H1 (cell line): ENCODE measurements at regions not wholly inside any gene's neighbourhood (a gene's known extent, or its start where the extent isn't known, plus 50 kb on each side); places are given as distances from the start of the nearest gene placed in this dataset.

Experiments
- CTCF ChIA-PET: fragments of 300-600 bp; sonication (Branson Sonifier 250); formaldehyde crosslinking; loops from one replicate; lab custom pipeline; 2021; ENCODE audit not compliant: partially characterized antibody; lab: Charles Lee
- POLR2A ChIA-PET: fragments of 300-600 bp; sonication (Branson Sonifier 250); formaldehyde crosslinking; loops from one replicate; lab custom pipeline; 2021; ENCODE audit warnings: inconsistent platforms; ENCODE audit not compliant: partially characterized antibody; lab: Charles Lee
- DNase-seq, 2 experiments: peaks; one replicate each; pipeline versions ENCODE4 v3.0.0 to v3.0.0-alpha.2; 2010 to 2022; ENCODE audit warnings: low spot score in 2 of 2, low read depth in 1 of 2, mixed read lengths in 1 of 2
- FAIRE-seq: peaks from 2 replicates; lab custom pipeline; 2011; peaks lifted over from hg19 to GRCh38; lab: Jason Lieb, UNC
- H2AFZ ChIP-seq: 2 replicates; pipeline ENCODE4 v1.8.1; 2012; ENCODE audit warnings: low read length, inconsistent platforms
- H2AK5ac ChIP-seq: 2 replicates; pipeline ENCODE4 v1.6.1; 2013; ENCODE audit warnings: low read depth, low read length
- H2BK120ac ChIP-seq: replicated peaks from 2 replicates; pipeline ENCODE3; 2013; ENCODE audit warnings: low read depth, low read length, inconsistent platforms
- H2BK12ac ChIP-seq: 2 replicates; pipeline ENCODE4 v1.6.1; 2013; ENCODE audit warnings: low read depth, low read length
- H2BK15ac ChIP-seq: 2 replicates; pipeline ENCODE4 v1.6.1; 2013; ENCODE audit warnings: low read length
- H2BK20ac ChIP-seq: 2 replicates; pipeline ENCODE4 v1.6.1; 2013; ENCODE audit warnings: low read length
- H2BK5ac ChIP-seq: 2 replicates; pipeline ENCODE4 v1.6.1; 2013; ENCODE audit warnings: low read depth, low read length
- H3K14ac ChIP-seq: 2 replicates; pipeline ENCODE4 v1.6.1; 2013; ENCODE audit warnings: inconsistent platforms; ENCODE audit not compliant: insufficient read length
- H3K18ac ChIP-seq: 2 replicates; pipeline ENCODE4 v1.6.1; 2013; ENCODE audit warnings: low read length; ENCODE audit errors: extremely low read depth
- H3K23ac ChIP-seq: 2 replicates; pipeline ENCODE4 v1.6.1; 2013; ENCODE audit warnings: inconsistent platforms; ENCODE audit not compliant: insufficient read length
- H3K23me2 ChIP-seq: 2 replicates; pipeline ENCODE4 v1.6.1; 2013; ENCODE audit warnings: low read depth, low read length
- H3K27ac ChIP-seq: 2 replicates; pipeline ENCODE4 v1.6.1; 2011; ENCODE audit warnings: low read depth, low read length, inconsistent platforms
- H3K27me3 ChIP-seq, 4 experiments: replicated peaks in 1 of 4; 1 replicate in 1 of 4; 2 replicates in 3 of 4; pipeline versions ENCODE4 v1.6.1 to v1.8.1; 2011 to 2013; ENCODE audit warnings: low read length in 3 of 4, mild to moderate bottlenecking in 3 of 4, inconsistent platforms in 2 of 4, mixed read lengths in 2 of 4, moderate library complexity in 1 of 4; ENCODE audit not compliant: control insufficient read depth in 3 of 4, insufficient read depth in 3 of 4; ENCODE audit errors: extremely low read depth in 1 of 4
- H3K36me3 ChIP-seq, 4 experiments: 2 replicates each; pipeline versions ENCODE4 v1.6.1 to v1.8.1; 2011 to 2013; ENCODE audit warnings: mild to moderate bottlenecking in 4 of 4, low read length in 3 of 4, moderate library complexity in 2 of 4, control low read depth in 1 of 4, inconsistent platforms in 1 of 4; ENCODE audit not compliant: insufficient read depth in 4 of 4, control insufficient read depth in 2 of 4
- H3K4ac ChIP-seq: replicated peaks from 2 replicates; pipeline ENCODE3; 2013; ENCODE audit warnings: low read length, low read depth, mixed read lengths, inconsistent platforms; ENCODE audit not compliant: insufficient read length
- H3K4me1 ChIP-seq, 4 experiments: replicated peaks in 1 of 4; 1 replicate in 1 of 4; 2 replicates in 3 of 4; pipeline versions ENCODE4 v1.6.1 to v1.8.1; 2011 to 2013; ENCODE audit warnings: low read length in 3 of 4, inconsistent platforms in 2 of 4, mixed read lengths in 1 of 4; ENCODE audit not compliant: insufficient read depth in 4 of 4, control insufficient read depth in 3 of 4
- H3K4me2 ChIP-seq, 2 experiments: 2 replicates each; pipeline versions ENCODE4 v1.6.1 to v1.8.1; 2011 to 2013; ENCODE audit warnings: low read depth in 2 of 2, low read length in 2 of 2, control low read depth in 1 of 2, inconsistent platforms in 1 of 2, mild to moderate bottlenecking in 1 of 2; ENCODE audit not compliant: insufficient read depth in 1 of 2
- H3K4me3 ChIP-seq, 4 experiments: fragments of 200-600, 300-600 bp in 1 of 4; sonication (generic), shearing (Covaris generic), sonication (Bioruptor Twin) in 1 of 4; 2 replicates each; pipeline versions ENCODE4 v1.5.1 to v1.8.1; 2011 to 2016; ENCODE audit warnings: low read length in 4 of 4, low read depth in 3 of 4, control low read depth in 2 of 4, inconsistent platforms in 2 of 4, mild to moderate bottlenecking in 2 of 4, mixed read lengths in 1 of 4, moderate library complexity in 1 of 4; ENCODE audit not compliant: insufficient read depth in 2 of 4; ENCODE audit errors: extremely low read depth in 1 of 4
- H3K56ac ChIP-seq: replicated peaks from 2 replicates; pipeline ENCODE3; 2013; ENCODE audit warnings: low read depth, mild to moderate bottlenecking, mixed read lengths, low read length, inconsistent platforms; ENCODE audit not compliant: insufficient read length
- H3K79me1 ChIP-seq: 2 replicates; pipeline ENCODE4 v1.6.1; 2013; ENCODE audit warnings: low read depth, low read length, control low read depth
- H3K79me2 ChIP-seq, 2 experiments: 2 replicates each; pipeline versions ENCODE4 v1.6.1 to v1.8.1; 2012 to 2013; ENCODE audit warnings: low read length in 2 of 2, mild to moderate bottlenecking in 2 of 2, inconsistent platforms in 1 of 2; ENCODE audit not compliant: insufficient read depth in 2 of 2, control insufficient read depth in 1 of 2
- H3K9ac ChIP-seq, 4 experiments: replicated peaks in 1 of 4; 1 replicate in 1 of 4; 2 replicates in 3 of 4; pipeline versions ENCODE4 v1.6.1 to v1.8.1; 2011 to 2013; ENCODE audit warnings: low read depth in 3 of 4, low read length in 3 of 4, control low read depth in 2 of 4, mild to moderate bottlenecking in 2 of 4, moderate library complexity in 2 of 4, inconsistent platforms in 1 of 4; ENCODE audit errors: extremely low read depth in 1 of 4
- H3K9me3 ChIP-seq, 2 experiments: 2 replicates each; pipeline versions ENCODE4 v1.6.1 to v1.8.1; 2012 to 2013; ENCODE audit warnings: mild to moderate bottlenecking in 2 of 2, moderate library complexity in 2 of 2, control low read depth in 1 of 2, inconsistent platforms in 1 of 2, low read depth in 1 of 2, low read length in 1 of 2, mixed read lengths in 1 of 2; ENCODE audit not compliant: insufficient read depth in 2 of 2
- H4K20me1 ChIP-seq, 2 experiments: replicated peaks in 1 of 2; 2 replicates each; pipeline versions ENCODE3 to v1.8.1; 2011 to 2013; ENCODE audit warnings: inconsistent platforms in 2 of 2, low read length in 2 of 2, mild to moderate bottlenecking in 1 of 2; ENCODE audit not compliant: insufficient read depth in 2 of 2, control insufficient read depth in 1 of 2
- H4K5ac ChIP-seq: 2 replicates; pipeline ENCODE4 v1.6.1; 2013; ENCODE audit warnings: low read length, low read depth, mixed read lengths, inconsistent platforms; ENCODE audit not compliant: insufficient read length
- H4K8ac ChIP-seq: 2 replicates; pipeline ENCODE4 v1.8.0; 2013; ENCODE audit warnings: mild to moderate bottlenecking, moderate library complexity, low read length, inconsistent platforms; ENCODE audit not compliant: insufficient read depth; ENCODE audit errors: extremely low read depth
- H4K91ac ChIP-seq: replicated peaks from 2 replicates; pipeline ENCODE3; 2013; ENCODE audit warnings: low read length, mixed read lengths, inconsistent platforms; ENCODE audit not compliant: insufficient read length
- BACH1 ChIP-seq: IDR thresholded peaks from 2 replicates; pipeline ENCODE4 v1.6.1; 2012; ENCODE audit warnings: low read length, improper control_type of control experiment
- EP300 ChIP-seq, 2 experiments: IDR thresholded peaks; 1 replicate in 1 of 2; 2 replicates in 1 of 2; pipeline ENCODE4 v1.6.1; 2011 to 2012; ENCODE audit warnings: low read depth in 2 of 2, low read length in 2 of 2, mild to moderate bottlenecking in 2 of 2, borderline replicate concordance in 1 of 2, inconsistent platforms in 1 of 2, moderate library complexity in 1 of 2
- JUND ChIP-seq: IDR thresholded peaks from 2 replicates; pipeline ENCODE4 v1.6.1; 2011; ENCODE audit warnings: mild to moderate bottlenecking, improper control_type of control experiment, low read length
- KDM1A ChIP-seq: fragments of 200-600, 300-600 bp; sonication (generic); IDR thresholded peaks from 2 replicates; pipeline ENCODE4 v1.7.1; 2016; ENCODE audit warnings: mild to moderate bottlenecking, low read length, borderline replicate concordance
- KDM5A ChIP-seq: fragments of 200-600 bp; IDR thresholded peaks from 2 replicates; pipeline ENCODE4 v1.7.1; 2012; ENCODE audit warnings: mild to moderate bottlenecking, low read length, inconsistent platforms, mixed read lengths
- MAX ChIP-seq: IDR thresholded peaks from 2 replicates; pipeline ENCODE4 v1.6.1; 2012; ENCODE audit warnings: inconsistent platforms
- NRF1 ChIP-seq: IDR thresholded peaks from 2 replicates; pipeline ENCODE4 v1.6.1; 2011; ENCODE audit warnings: mild to moderate bottlenecking, low read depth, low read length, improper control_type of control experiment
- PHF8 ChIP-seq: fragments of 200-600 bp; sonication (generic); conservative IDR thresholded peaks from 2 replicates; pipeline ENCODE4 v1.7.1; 2012; ENCODE audit warnings: low read depth, mild to moderate bottlenecking, inconsistent platforms, low read length, moderate library complexity
- RBBP5 ChIP-seq: IDR thresholded peaks from 2 replicates; pipeline ENCODE4 v1.7.1; 2012; ENCODE audit warnings: low read depth, mild to moderate bottlenecking, inconsistent platforms, low read length, moderate library complexity, borderline replicate concordance
- SIRT6 ChIP-seq: IDR thresholded peaks from one replicate; pipeline ENCODE4 v1.7.1; 2012; ENCODE audit warnings: low read length, inconsistent platforms
- SP1 ChIP-seq: IDR thresholded peaks from 2 replicates; pipeline ENCODE4 v1.6.1; 2011; ENCODE audit warnings: low read depth, low read length
- SUZ12 ChIP-seq: fragments of 200-600 bp; sonication (generic); IDR thresholded peaks from 2 replicates; pipeline ENCODE4 v1.6.1; 2012; ENCODE audit warnings: mild to moderate bottlenecking, inconsistent platforms, low read length, moderate library complexity, mixed read lengths
- TAF1 ChIP-seq: IDR thresholded peaks from 2 replicates; pipeline ENCODE4 v1.6.1; 2011; ENCODE audit warnings: mild to moderate bottlenecking, low read depth, low read length
- YY1 ChIP-seq: IDR thresholded peaks from 2 replicates; pipeline ENCODE4 v1.6.1; 2011; ENCODE audit warnings: low read depth, mild to moderate bottlenecking, low read length
- WGBS, 2 experiments: shearing (Covaris generic) in 1 of 2; methylation state at CpG; one replicate each; pipeline versions ENCODE4 v1.1.6 to v1.1.7; 2013 to 2015; ENCODE audit warnings: low lambda C conversion rate in 2 of 2, mixed read lengths in 2 of 2, inconsistent platforms in 1 of 2, low coverage in 1 of 2, missing lambda C conversion rate in 1 of 2; ENCODE audit not compliant: insufficient replicate concordance in 2 of 2, insufficient coverage in 1 of 2, insufficient read length in 1 of 2; ENCODE audit errors: extremely low coverage in 1 of 2, missing lambda C conversion rate in 1 of 2; 5-methylcytosine and 5-hydroxymethylcytosine counted together

- Histone ChIP-seq H4K5ac (no peak overlapping the region), H3K4me3 (no peak overlapping the region), H2AFZ (no peak overlapping the region), H3K14ac (no peak overlapping the region), H4K91ac (no peak overlapping the region), H3K4me2 (no peak overlapping the region), H3K18ac (no peak overlapping the region), H3K9ac (no peak overlapping the region), H2AK5ac (no peak overlapping the region), H3K27me3 (peaks cover 0 to 1% (median 0%) of the 10 kb centered on the region in 4 experiments; a peak in 1 of 7 replicates), H2BK12ac (no peak overlapping the region), H3K27ac (no peak overlapping the region), H3K79me1 (no peaks in the 10 kb centered on the region), H2BK120ac (no peak overlapping the region), H3K23me2 (no peaks in the 10 kb centered on the region), H2BK20ac (no peak overlapping the region), H2BK5ac (no peak overlapping the region), H3K79me2 (no peaks in the 10 kb centered on the region), H2BK15ac (no peak overlapping the region), H4K8ac (no peak overlapping the region), H3K4me1 (no peaks in the 10 kb centered on the region), H4K20me1 (no peaks in the 10 kb centered on the region), H3K4ac (no peak overlapping the region), H3K56ac (no peak overlapping the region), H3K23ac (no peak overlapping the region), H3K9me3 (no peaks in the 10 kb centered on the region), H3K36me3 (no peaks in the 10 kb centered on the region)
- POLR2A ChIA-PET = no interaction called here
- TF ChIP-seq TAF1 (no peak), MAX (no peak), PHF8 (no peak), EP300 (IDR thresholded peaks at IDR 0.05; ENCODE audit: borderline replicate concordance in 1 of 2, low read depth in 2 of 2, low read length in 2 of 2) (no peak), YY1 (no peak), SP1 (no peak), RBBP5 (no peak), SIRT6 (no peak), BACH1 (no peak), KDM1A (no peak), NRF1 (no peak), JUND (no peak), SUZ12 (no peak), KDM5A (no peak)
- CTCF ChIA-PET = no interaction called here
- DNase-seq = no peak
- WGBS, 2 experiments = 87% methylated on average over 3 of the region's 3 CpGs; no CpG with 5 or more reads in 1 of the 2 experiments
- no peak for FAIRE-seq
These were observed 1525.5 kb upstream of the NUDT12 start for GRCh38 chr5:105088102-105088501.
